ENCODE measurements at regions not wholly inside any gene's neighbourhood (a gene's known extent, or its start where the extent isn't known, plus 50 kb on each side); places are given as distances from the start of the nearest gene placed in this dataset.
A peak's percentile ranks its signal among the peaks of the same experiment; 100 is the strongest.

GRCh38 chr6:14575961-14576360 lies 458.4 kb downstream of the CD83 start:
- no peak for TF ChIP-seq CTCF (IDR thresholded peaks at IDR 0.05; ENCODE audit: borderline replicate concordance)
- H3K4me3 ChIP-seq: no peak overlapping the region
- peaks cover 3% of the 10 kb centered on the region for H3K9me3 ChIP-seq (replicated peaks)
- H3K36me3 ChIP-seq: no peaks in the 10 kb centered on the region
- DNase-seq: no peak
- peaks cover 27% of the 10 kb centered on the region for H3K4me1 ChIP-seq
- intact Hi-C loops (cut with micrococcal nuclease): no loop called here
- no peaks in the 10 kb centered on the region for H3K27me3 ChIP-seq (ENCODE audit: low read depth)
- H3K27ac ChIP-seq (replicated peaks): no peak overlapping the region

- H3K4me1 ChIP-seq: peaks cover under 1% of the 10 kb centered on the region
- no peaks in the 10 kb centered on the region for H3K36me3 ChIP-seq
- intact Hi-C loops (cut with micrococcal nuclease): no loop called here
- H3K9me3 ChIP-seq (replicated peaks): peaks cover 3% of the 10 kb centered on the region
- H3K27ac ChIP-seq (replicated peaks): no peak overlapping the region
- no peak overlapping the region for H3K4me3 ChIP-seq
- H3K27me3 ChIP-seq (ENCODE audit: low read depth): no peaks in the 10 kb centered on the region
- DNase-seq: no peak
- no peak for TF ChIP-seq CTCF (IDR thresholded peaks at IDR 0.05; ENCODE audit: borderline replicate concordance)
These were observed 461.4 kb downstream of the CD83 start for GRCh38 chr6:14578994-14579393.

DNA sequence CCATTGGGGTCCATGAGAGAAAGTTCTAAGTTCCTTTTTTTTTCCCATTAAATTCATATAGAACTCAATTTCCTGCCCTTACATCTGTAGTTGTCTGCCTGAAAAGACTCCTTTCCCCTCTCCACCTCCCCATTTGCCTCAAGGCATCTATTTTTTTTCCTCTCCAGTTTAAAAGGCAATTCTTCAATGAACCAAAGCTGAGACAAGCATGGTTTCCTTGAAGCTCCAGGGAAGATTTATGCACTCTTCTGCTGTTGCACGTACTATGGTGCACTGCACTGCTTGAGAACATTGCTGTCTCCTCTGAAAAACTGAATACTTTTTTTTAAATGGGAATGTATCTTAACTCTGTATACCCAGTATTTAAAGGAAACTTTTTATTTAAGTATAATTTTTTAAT lies 465.2 kb downstream of the CD83 start:
- Histone ChIP-seq H3K27ac (replicated peaks) (no peak overlapping the region), H3K4me3 (no peak overlapping the region), H3K36me3 (no peaks in the 10 kb centered on the region), H3K4me1 (peaks cover 12% of the 10 kb centered on the region), H3K9me3 (replicated peaks) (no peaks in the 10 kb centered on the region), H3K27me3 (ENCODE audit: low read depth) (no peaks in the 10 kb centered on the region)
- no peak for TF ChIP-seq CTCF (IDR thresholded peaks at IDR 0.05; ENCODE audit: borderline replicate concordance)
- DNase-seq: no peak
- intact Hi-C loops (cut with micrococcal nuclease): no loop called here

DNA sequence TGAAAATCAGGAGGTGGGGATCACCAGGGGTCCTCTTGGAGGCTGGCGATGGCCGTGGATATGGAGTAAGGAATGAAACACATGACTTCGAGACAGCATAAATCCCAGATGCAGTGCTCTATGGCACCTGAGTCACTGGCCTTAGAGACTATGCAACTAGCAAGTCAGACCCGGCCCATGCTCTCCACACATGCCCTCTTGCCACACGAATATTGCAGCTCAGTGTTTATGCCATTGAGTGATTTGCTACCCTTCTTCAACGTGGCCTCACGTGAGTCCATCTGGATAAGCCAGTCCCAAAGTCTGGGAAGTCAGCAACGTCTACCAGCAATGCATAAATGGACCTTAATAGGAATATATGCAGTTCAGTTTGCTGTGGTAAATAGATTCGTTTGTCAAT lies 466.3 kb downstream of the CD83 start:
- no peak overlapping the region for H3K4me3 ChIP-seq
- no peak for TF ChIP-seq CTCF (IDR thresholded peaks at IDR 0.05; ENCODE audit: borderline replicate concordance)
- H3K27ac ChIP-seq (replicated peaks): no peak overlapping the region
- H3K36me3 ChIP-seq: no peaks in the 10 kb centered on the region
- no peaks in the 10 kb centered on the region for H3K9me3 ChIP-seq (replicated peaks)
- H3K27me3 ChIP-seq (ENCODE audit: low read depth): no peaks in the 10 kb centered on the region
- H3K4me1 ChIP-seq: peaks cover 12% of the 10 kb centered on the region
- DNase-seq: no peak
- intact Hi-C loops (cut with micrococcal nuclease): no loop called here

DNA sequence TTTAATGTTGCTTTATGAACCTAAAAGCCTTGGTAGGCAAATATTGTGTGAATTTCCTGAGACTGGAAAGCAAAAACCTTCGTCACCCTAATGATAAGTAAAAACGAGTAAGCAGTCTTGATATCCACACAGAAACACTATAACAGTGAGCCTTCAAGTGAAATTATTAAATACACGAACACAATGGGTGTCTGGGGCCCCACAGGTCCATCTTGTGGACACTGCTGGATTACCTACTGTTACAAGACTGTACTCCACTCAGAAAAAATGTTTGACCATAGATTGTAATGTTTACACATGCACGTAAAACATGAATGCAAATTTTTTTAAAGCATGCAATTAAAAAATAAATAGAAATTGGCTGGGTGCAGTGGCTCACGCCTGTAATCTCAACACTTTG lies 466.9 kb downstream of the CD83 start:
- H3K27me3 ChIP-seq (ENCODE audit: low read depth): no peaks in the 10 kb centered on the region
- H3K4me1 ChIP-seq: peaks cover 12% of the 10 kb centered on the region
- H3K4me3 ChIP-seq: no peak overlapping the region
- H3K27ac ChIP-seq (replicated peaks): no peak overlapping the region
- DNase-seq: no peak
- intact Hi-C loops (cut with micrococcal nuclease): no loop called here
- TF ChIP-seq CTCF (IDR thresholded peaks at IDR 0.05; ENCODE audit: borderline replicate concordance): peak; percentile 57
- no peaks in the 10 kb centered on the region for H3K36me3 ChIP-seq
- no peaks in the 10 kb centered on the region for H3K9me3 ChIP-seq (replicated peaks)

- no peak for DNase-seq
- H3K4me3 ChIP-seq: no peak overlapping the region
- H3K36me3 ChIP-seq: no peaks in the 10 kb centered on the region
- intact Hi-C loops (cut with micrococcal nuclease): no loop called here
- TF ChIP-seq CTCF (IDR thresholded peaks at IDR 0.05; ENCODE audit: borderline replicate concordance): no peak
- no peaks in the 10 kb centered on the region for H3K27me3 ChIP-seq (ENCODE audit: low read depth)
- peaks cover 12% of the 10 kb centered on the region for H3K4me1 ChIP-seq
- H3K27ac ChIP-seq (replicated peaks): no peak overlapping the region
- no peaks in the 10 kb centered on the region for H3K9me3 ChIP-seq (replicated peaks)
These were observed 468.1 kb downstream of the CD83 start for GRCh38 chr6:14585689-14586088.
